ENCODE measurements at regions not wholly inside any gene's neighbourhood (a gene's known extent, or its start where the extent isn't known, plus 50 kb on each side); places are given as distances from the start of the nearest gene placed in this dataset.

DNA sequence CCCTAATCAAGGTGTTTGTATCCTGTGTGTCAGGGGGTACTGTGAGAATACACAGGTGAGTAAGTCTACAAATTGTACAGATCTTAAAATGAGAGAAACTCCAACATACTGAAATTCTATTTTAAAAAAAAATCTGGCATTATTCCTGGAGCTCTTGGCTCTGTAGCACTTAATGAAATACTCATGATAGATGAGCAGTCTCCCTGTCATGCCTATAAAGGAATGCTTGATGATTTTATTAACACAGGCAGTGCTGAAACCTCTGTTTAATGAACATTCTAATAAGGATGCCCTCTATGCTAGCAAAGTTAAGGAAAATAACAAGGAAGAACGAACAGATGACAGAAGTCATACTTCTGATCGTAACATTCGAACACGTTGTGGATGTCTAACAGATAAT lies 233.9 kb upstream of the NEGR1 start:
- RAD21 ChIA-PET (ENCODE audit: unreplicated experiment), result no interaction called here
- H3K4me2 ChIP-seq (ENCODE audit: control insufficient read depth, insufficient read depth), result no peak overlapping the region
- H3K9ac ChIP-seq (ENCODE audit: control insufficient read depth, insufficient read depth, low read length), result no peak overlapping the region
- H3K27me3 ChIP-seq (replicated peaks in 1 of 2; ENCODE audit: control insufficient read depth in 2 of 2, insufficient read depth in 2 of 2, low read length in 1 of 2), result no peaks in the 10 kb centered on the region
- no peak overlapping the region for H2AFZ ChIP-seq (ENCODE audit: control insufficient read depth, low read depth, low read length)
- intact Hi-C loops (cut with micrococcal nuclease; ENCODE audit: unreplicated experiment), result no loop called here
- ATAC-seq (no peak), FAIRE-seq (no peak), DNase-seq (ENCODE audit: low read depth, low spot score) (no peak)
- no TSS peak for BruUV-seq (replicated peaks)
- no peak overlapping the region for H3K27ac ChIP-seq (ENCODE audit: control insufficient read depth, insufficient read depth)
- 48% methylated on average over 4 of the region's 4 CpGs for WGBS (ENCODE audit: insufficient coverage, insufficient replicate concordance, low lambda C conversion rate, missing lambda C conversion rate)
- no peaks in the 10 kb centered on the region for H3K79me2 ChIP-seq (ENCODE audit: control insufficient read depth, insufficient read depth, low read length)
- in situ Hi-C loops (cut with MboI), result no loop called here
- no peaks in the 10 kb centered on the region for H3K4me1 ChIP-seq (ENCODE audit: control insufficient read depth, insufficient read depth, low read length)
- POLR2A ChIA-PET, result no interaction called here
- SMC1A ChIA-PET (ENCODE audit: uncharacterized antibody, unreplicated experiment), result no interaction called here
- CTCF ChIA-PET, result no interaction called here
- no peak overlapping the region for H3K4me3 ChIP-seq
- H4K20me1 ChIP-seq (ENCODE audit: control insufficient read depth, insufficient read depth), result no peaks in the 10 kb centered on the region
- H3K9me3 ChIP-seq (replicated peaks; ENCODE audit: control insufficient read depth, insufficient read depth, low read length), result no peaks in the 10 kb centered on the region
- TF ChIP-seq KLF5 (IDR thresholded peaks at IDR 0.05; ENCODE audit: partially characterized antibody) (no peak), SUPT20H (IDR thresholded peaks at IDR 0.05; ENCODE audit: borderline replicate concordance, control insufficient read depth, low read depth, low read length) (no peak), CHD4 (IDR thresholded peaks at IDR 0.05) (no peak), KDM1A (IDR thresholded peaks at IDR 0.05; ENCODE audit: borderline replicate concordance) (no peak), POLR2A (IDR thresholded peaks at IDR 0.05; ENCODE audit: low read depth, low read length) (no peak), MYB (IDR thresholded peaks at IDR 0.05; ENCODE audit: borderline replicate concordance, low read depth, low read length) (no peak), SUZ12 (IDR thresholded peaks at IDR 0.05; ENCODE audit: unreplicated experiment) (no peak), ZNF622 (IDR thresholded peaks at IDR 0.05) (no peak), CREM (IDR thresholded peaks at IDR 0.05; ENCODE audit: low read depth) (no peak), CEBPB (IDR thresholded peaks at IDR 0.05; ENCODE audit: borderline replicate concordance in 1 of 2, low read depth in 2 of 2, low read length in 2 of 2) (no peak)
- TF ChIP-seq, protein P1, sequence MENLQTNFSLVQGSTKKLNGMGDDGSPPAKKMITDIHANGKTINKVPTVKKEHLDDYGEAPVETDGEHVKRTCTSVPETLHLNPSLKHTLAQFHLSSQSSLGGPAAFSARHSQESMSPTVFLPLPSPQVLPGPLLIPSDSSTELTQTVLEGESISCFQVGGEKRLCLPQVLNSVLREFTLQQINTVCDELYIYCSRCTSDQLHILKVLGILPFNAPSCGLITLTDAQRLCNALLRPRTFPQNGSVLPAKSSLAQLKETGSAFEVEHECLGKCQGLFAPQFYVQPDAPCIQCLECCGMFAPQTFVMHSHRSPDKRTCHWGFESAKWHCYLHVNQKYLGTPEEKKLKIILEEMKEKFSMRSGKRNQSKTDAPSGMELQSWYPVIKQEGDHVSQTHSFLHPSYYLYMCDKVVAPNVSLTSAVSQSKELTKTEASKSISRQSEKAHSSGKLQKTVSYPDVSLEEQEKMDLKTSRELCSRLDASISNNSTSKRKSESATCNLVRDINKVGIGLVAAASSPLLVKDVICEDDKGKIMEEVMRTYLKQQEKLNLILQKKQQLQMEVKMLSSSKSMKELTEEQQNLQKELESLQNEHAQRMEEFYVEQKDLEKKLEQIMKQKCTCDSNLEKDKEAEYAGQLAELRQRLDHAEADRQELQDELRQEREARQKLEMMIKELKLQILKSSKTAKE (IDR thresholded peaks at IDR 0.05; ENCODE audit: low read depth, poor library complexity, severe bottlenecking), result no peak
- TF ChIP-seq, protein P2, sequence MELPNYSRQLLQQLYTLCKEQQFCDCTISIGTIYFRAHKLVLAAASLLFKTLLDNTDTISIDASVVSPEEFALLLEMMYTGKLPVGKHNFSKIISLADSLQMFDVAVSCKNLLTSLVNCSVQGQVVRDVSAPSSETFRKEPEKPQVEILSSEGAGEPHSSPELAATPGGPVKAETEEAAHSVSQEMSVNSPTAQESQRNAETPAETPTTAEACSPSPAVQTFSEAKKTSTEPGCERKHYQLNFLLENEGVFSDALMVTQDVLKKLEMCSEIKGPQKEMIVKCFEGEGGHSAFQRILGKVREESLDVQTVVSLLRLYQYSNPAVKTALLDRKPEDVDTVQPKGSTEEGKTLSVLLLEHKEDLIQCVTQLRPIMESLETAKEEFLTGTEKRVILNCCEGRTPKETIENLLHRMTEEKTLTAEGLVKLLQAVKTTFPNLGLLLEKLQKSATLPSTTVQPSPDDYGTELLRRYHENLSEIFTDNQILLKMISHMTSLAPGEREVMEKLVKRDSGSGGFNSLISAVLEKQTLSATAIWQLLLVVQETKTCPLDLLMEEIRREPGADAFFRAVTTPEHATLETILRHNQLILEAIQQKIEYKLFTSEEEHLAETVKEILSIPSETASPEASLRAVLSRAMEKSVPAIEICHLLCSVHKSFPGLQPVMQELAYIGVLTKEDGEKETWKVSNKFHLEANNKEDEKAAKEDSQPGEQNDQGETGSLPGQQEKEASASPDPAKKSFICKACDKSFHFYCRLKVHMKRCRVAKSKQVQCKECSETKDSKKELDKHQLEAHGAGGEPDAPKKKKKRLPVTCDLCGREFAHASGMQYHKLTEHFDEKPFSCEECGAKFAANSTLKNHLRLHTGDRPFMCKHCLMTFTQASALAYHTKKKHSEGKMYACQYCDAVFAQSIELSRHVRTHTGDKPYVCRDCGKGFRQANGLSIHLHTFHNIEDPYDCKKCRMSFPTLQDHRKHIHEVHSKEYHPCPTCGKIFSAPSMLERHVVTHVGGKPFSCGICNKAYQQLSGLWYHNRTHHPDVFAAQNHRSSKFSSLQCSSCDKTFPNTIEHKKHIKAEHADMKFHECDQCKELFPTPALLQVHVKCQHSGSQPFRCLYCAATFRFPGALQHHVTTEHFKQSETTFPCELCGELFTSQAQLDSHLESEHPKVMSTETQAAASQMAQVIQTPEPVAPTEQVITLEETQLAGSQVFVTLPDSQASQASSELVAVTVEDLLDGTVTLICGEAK (IDR thresholded peaks at IDR 0.05; ENCODE audit: borderline replicate concordance), result no peak
- no peaks in the 10 kb centered on the region for H3K36me3 ChIP-seq (ENCODE audit: control insufficient read depth in 2 of 2, insufficient read depth in 2 of 2, low read length in 1 of 2)
